ENCODE measurements at regions not wholly inside any gene's neighbourhood (a gene's known extent, or its start where the extent isn't known, plus 50 kb on each side); places are given as distances from the start of the nearest gene placed in this dataset.
A peak's percentile ranks its signal among the peaks of the same experiment; 100 is the strongest.
"Not testable (repeated sequence)": the region's sequence is repeated elsewhere in the genome, so short reads cannot be mapped to it uniquely, and the experiment has no call there.

DNA sequence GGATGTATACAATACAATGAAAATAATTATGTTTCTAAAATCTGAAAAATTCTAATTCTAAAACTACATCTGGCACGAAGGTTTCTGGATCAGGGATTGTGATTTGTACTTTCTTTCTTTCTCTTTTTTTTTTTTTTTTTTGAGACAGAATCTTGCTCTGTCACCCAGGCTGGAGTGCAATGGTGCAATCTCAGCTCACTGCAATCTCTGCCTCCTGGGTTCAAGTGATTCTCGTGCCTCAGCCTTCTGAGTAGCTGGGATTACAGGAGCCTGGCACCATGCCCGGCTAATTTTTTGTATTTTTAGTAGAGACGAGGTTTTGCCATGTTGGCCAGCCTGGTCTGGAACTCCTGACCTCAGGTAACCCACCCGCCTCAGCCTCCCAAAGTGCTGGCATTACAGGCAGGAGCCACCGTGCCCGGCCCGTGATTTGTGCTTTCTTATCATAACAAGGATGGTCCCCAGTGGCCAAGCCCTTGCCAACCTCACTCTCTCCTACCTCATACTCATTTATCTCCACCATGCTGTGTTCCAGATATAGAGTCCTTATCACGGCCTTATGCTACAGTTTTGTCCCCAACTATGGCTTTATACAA, 279.9 kb downstream of the QDPR start:
- not testable (repeated sequence) for DNase-seq

DNA sequence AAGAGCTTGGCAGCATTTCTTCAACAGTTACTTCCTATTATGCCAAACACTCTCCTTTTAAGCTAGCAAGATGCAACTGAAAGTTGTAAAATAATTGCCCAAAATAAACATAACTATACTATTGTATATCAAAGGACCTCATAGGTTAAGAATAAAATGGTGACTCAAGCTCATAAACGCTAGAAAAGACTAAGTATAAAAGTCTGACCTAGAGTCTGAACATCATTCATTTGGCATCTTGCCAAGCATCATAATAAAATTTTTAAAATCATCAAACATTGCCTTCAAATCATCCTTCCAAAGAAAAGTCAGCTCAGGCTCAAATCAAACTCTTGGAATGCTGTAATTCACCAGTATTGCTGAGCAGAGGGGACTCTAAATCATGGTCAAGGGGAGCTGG, 281.2 kb downstream of the QDPR start:
- no peak for DNase-seq

DNA sequence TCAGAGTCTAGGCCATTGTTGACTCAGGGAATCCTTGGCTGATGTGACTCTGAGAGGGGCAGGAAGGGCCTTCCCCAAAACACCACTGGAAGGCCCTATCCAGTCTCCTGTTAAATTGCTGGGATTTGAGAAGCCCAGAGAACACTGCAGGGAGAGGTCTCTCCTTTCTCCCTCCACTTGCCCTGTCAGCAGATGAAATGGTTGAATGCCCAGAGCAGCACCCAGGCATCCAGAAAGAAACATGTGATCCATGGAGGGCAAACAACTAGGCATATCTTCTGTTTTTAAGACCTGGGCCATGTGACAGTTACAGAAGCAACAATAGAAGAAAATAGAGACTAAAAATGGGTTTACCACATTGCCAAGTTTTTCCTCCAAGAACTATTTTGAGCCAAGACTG, 291.1 kb downstream of the QDPR start:
- no peak for DNase-seq

DNA sequence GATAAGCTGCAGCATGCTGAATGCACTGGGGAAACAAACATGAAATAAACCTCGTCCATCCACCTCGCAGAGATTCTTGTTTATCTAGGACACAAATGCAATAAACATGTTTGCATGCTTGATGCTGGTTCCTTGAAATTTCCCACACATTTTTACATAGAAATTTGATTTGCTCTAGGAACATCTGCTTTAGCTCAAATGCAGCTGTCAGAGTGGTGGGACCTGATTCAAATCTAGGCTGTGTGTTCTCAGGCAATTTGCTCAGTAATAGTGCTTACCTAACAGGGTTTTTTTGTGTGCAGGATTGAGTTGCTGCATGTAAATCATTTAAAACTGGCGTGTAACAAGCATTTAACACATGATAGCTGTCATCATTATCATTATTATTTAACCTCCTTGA, 293.1 kb downstream of the QDPR start:
- DNase-seq, result no peak

DNA sequence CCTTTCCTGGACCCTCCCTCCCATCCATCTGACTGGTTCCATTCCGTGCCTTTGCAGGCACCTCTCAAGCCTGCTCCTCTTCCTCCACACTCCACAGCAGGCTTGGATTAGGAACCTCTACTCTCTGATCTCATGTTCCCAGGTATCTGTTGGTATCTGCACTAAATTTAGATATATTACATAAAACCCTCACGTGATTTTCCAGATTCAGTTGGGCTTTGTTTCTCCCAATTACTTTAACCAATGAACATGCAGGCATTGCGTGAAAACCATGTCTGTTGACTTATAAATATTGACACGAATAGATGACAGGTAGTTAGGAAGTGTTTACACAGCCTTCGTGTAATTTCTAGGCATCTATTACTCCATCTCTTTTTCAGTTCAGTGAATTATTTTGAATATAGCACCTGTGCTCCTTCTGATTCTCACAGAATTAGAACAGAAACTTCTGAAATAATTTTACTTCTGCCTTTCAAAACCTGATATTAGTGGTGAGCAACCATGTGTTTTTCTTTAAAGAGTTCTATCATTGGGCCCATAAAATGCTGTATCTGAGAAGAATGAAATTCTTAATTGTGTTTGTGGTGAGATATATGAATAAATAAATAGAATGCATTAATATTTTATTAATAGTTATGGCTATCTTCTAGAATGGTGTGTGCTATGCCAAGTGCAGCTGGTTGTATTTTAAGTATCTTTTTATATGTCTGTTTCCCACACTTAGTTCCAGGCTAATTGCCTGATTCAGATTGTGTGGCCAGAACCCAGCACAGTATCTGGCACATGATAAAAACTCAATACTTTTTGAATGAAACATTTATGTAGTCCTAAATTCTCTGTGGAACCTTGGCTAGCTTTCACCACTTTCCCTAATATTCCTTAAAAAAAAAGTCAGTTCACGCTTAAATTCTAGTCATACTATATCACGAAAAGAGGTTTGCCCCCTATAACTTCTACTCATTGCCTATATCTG, 304.8 kb downstream of the QDPR start:
- no peak for DNase-seq

DNA sequence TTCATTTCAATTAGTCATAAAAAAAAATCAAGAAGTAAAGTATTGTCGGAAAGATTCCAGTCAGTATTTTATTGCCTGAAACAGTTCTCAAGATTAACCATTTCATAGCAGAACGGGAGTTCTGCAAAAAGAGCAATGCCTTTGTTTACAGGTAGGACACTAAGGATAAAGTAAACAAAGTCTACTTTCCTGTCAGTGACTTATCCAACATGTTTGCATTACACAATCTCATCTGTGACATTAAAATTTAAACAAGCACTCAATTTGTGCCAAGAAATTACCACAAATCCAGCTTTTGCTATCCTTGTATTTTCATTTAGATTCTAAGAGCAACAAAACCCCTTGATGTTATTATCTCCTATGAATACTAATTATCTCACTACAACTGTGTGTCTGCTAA, 306.5 kb upstream of the LDB2 start:
- DNase-seq, result no peak

DNA sequence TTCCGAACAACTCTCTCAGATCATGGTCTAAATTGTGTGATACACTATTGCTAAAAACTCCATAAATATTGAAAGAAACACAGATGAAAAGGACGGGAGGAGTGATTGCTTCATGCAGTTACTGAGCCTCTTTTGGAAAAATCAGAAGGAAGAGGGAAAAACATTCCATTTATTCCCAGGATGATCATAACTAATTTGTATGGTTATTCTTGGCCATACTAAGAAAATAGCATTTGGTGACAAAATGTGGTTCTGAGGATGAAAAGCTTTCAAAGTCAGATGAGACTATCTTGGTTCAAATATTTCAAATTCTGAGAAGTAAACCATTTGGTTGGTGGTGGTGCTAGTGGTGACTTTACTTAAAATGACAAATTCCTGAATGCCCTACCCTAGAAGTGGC, 305.4 kb upstream of the LDB2 start:
- DNase-seq, result no peak

DNA sequence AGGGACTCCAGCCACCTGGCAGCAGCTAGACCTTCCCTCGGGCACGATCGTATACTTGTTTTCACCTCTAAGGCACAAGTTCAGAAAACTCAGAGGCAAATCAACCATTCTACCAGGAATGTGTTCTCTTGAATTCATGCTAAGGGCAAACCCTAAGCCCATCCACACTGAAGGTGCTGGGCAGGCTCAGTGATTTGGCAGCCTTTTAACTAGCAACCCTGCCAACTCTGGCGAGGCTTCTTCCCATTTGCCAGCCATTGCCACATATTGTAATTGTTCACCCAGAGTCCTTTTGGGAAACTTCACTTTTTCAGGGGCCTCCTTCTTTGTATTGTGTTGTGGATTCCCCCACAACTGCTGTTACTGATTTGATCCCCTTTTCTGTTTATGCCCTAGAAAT, 298.6 kb upstream of the LDB2 start:
- no peak for DNase-seq

DNA sequence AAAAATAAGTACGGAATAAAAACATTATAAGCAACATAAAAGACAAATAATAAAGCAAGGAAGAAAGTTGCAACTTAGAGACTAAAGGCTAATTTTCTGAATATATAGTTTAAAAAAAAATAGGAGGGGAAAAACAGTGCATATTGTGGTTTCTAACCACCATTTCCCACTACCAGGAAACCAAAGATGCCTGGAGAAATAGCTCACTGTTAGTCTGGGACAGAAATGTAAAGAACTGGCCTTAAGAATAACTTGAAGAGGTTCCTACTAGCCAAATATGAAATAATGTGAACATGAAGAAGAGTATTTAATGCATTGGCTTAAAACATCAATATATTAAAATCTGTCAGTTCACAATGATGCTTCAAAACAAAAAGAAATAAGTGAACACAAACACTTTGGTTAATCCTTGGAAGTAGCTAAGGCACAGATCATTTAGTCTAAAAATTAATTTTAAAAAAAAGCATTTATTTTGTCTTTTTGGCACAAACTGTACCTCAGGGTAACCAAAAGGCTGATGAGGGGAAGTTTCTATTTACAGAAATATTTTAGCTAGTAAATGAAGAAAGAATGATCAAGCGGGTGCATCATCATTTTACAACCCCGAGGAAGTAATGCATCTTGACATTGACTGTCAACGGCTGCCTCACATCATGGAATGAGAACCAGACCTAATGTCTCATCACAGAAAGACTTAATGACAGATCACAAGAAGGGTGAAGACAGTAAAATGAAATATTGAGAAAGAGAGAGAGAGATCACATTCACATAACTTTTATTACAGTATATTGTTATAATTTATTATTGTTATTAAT, 297.2 kb upstream of the LDB2 start:
- DNase-seq, result no peak

DNA sequence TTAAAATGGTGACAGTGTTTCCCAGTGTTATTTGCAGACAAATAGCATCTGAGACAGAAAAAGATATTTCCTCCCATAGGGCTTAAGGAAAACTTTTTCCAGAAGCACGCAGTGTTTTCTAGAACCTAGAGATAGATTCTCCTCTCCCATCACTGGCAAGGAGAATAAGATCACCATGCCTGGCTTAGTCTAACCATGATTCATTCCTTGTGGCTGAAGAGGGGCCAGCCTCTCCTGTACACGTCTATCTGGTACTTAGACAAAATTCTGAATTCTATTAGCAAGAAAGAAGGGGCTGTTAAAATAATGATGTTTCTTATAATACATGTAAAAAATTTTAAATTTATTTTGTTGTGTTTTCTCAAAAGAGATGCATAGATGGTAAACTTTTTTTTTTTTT, 296.1 kb upstream of the LDB2 start:
- no peak for DNase-seq

DNA sequence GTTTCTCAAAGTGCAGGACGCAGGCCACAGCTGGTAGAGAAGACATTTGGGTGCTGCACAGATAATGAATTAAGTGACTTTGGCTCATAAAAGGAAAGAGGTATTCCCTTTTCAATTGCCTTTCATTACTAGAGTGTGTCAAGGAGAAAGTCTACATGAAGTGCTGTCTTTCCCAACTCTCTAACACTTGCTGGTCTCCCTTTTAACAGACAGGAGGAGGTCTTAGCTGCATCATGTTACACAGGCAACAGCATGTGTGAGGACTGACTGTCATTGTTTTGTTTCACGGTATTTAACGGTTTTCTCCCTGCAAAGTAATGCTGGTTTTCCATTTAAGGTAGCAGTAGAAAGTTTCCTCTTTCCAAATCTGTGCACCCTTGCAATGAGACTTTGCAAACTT, 291.3 kb upstream of the LDB2 start:
- DNase-seq, result no peak

DNA sequence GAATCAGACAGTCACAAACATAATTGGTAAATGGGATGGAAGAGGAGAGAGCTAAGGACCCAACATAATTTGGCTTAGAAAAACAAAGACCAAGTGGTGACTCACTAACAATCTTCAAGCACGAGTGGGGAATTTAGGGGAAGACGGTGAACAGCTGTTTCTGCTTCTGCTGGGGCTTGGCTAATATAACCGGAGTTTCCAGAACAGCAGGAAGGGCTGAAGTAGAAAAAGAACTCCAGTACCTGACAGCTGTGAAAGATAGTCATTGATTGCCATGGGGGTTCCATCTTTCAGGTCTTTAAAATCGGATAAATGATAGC, 290.9 kb upstream of the LDB2 start:
- no peak for DNase-seq

DNA sequence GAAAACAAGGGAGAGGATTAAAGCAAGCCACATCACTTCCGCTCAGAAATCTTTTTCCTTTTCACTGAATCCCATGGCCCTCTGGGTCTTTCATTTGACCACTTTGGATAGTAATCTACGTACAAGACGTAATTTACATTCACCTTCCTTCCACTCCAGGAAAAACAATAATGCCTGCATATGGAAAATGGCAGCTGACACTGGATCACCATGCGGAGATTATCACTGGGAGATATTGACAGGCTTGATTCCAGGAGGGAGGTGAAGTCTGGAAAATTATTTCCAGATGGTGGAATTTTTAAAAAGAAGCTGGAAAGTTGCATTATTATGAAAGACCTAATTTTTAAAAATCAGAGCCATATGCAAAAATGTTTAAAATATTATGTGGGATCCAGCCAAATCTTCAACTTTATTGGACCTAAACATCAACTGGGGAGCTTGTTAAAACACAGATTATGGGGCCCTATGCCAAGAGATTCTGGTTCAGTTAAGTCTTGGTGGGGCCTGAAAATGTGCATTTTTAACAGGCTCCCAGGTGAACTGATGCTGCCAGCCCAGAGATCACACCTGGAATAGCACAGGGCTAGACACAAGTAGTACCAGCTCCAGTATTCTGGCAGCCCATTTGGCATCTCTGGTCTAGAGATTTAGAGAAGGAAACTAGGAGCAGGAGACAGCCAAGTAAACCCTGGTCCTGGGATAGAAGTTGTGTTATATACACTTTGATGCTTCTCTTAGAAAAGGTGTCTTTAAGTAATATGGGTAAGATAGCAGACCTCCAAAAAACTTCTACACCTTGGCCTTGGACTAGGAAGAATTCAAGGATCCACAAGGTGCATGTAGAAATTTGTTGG, 290.3 kb upstream of the LDB2 start:
- DNase-seq, result no peak

DNA sequence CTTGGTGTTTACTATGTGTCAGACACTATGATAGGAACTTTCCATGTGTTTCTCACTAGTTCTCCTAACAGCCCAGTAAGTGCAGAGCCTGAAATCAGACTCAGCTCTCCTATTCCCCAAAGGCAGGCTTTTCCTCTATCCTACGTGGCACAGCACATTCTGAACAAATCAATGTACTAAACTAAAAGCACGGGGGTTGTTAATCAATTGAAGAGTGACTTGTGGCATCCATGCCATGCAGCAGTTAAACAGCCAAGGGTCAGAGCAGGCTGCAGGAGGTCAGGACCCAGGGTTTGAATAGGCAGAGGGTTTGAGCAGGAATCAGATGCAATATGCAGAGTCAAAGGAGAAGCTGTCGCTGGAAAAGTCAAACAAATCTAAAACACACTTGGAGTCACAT, 289.7 kb upstream of the LDB2 start:
- no peak for DNase-seq

DNA sequence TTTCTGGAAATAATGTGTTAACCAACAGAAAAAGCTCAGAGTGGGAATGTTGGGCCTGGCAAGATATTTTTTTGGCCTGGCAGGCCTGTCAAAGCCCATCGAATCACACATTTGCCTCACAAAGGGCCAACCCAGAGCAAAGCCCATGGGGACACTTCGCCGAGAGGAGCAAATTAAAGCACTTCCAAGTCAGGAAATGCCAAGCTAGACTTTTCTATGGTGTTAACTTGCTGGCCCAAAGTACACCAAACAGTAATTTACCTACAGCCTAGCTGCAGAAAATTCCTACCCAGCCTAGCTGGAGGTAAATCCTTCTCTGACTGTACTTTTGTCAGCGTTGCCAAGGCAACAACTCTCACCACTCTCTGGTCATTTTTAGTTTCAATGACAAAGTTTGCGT, 288.6 kb upstream of the LDB2 start:
- no peak for DNase-seq

DNA sequence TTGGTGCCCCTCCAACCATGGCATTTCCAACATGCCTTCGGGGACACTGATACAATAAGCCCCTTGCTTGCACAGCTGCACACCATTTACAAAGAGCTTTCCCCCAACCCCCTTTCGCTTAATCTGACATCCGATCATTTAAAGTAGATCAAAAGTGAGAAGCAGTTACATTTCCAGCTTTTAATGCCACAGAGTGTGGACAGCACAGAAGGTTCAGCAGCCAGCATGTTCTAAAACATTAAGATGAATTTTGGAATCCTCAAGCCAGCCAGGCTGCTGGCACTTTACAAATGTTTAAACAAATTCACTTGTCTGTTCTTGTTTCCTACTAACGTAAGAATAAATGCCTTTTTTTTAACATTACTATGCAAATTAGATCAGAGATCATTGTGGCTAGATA, 284.4 kb upstream of the LDB2 start:
- DNase-seq, result peak; percentile 10

DNA sequence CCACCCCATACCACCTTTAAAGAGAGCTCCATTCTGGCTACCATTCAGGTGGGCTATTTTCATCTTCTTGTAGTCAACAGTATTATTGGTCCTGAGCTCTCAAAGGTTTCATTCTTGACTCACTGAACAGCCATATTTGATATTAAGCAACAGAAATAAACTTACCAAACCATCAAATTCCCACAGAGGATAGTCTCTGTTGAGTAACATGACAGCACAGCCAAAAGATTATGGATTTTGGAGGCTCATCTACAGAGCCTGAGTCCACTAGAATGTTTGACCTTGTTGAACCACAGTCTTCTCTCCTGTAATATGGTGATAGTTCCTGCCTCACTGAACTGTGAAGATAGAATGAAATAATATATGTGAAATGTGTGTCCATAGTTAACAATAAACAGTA, 276.3 kb upstream of the LDB2 start:
- no peak for DNase-seq

DNA sequence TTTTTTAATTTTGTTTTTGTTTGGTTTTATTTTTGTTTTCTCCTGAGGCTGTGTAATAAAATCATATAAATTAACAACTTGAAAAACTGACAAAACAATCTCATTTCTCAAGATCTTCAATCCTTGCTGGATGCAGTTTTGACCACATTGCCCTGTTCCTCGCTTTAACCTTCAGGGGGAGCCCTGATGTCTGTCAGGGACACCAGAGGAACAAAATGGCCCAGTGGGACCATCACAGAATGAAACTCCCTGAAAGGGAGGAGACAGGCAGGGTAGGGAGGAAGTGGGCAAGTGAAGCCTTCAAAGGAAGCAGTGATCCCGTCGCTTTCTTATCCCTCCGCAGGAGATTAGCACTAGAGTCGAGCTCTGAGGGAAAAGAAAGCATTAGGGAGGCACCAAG, 274.9 kb upstream of the LDB2 start:
- DNase-seq, result no peak

DNA sequence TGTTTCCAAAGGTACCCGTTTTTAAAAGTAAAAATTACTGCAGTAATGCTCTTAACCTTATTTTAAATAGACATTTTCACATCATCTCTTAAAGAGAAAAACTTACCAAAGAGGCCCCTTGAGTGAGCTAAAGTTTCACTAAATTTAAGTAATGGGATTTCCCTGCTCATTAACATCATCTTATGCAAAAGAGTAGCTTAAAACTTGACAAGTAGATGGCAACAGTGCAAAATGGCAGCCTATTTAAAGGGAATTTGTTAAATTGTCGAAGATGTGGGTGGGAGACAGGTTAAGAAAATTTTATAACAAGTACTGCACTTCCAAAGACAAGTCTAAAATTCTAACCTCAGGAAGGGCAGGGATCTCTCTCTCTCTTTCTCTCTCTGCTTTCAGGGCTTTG, 271.7 kb upstream of the LDB2 start:
- DNase-seq, result no peak

DNA sequence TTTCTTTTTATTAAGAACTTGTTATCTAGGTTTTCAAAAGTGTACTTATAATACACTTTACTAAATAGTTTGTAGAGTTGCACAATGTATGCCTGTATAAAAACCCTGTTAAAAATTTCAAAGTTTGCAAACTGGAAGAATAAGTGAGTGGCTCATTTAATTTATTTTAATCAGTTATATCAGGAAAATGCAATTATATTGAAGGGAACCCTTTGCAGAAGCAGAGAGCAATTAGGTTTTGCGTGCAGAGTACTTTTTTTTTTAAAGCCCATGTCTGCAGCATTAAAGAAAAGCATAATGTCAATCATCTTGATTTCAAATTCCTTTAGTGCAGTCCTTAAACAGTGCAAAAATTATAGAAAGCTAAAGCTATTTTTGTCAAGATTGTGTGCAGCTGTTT, 271.3 kb upstream of the LDB2 start:
- no peak for DNase-seq

DNA sequence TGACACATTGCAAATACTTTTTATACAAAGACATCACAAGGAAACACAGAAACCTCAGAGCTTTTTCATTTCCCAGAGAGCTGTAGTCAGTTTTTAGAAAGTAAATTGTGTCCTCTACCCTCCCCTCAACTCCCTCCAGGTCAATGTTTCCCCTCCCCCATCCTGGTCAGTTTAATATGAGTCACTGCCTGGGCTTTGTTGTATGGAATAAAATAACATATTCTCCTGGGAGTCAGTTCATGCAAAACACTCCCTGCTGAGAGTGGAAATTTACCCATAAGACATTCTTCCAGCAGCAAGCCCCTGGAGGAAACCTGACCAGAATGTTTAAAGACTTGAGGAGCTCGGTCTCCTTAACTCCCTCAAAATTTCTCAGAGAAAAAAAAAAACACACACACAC, 270.1 kb upstream of the LDB2 start:
- DNase-seq, result no peak

DNA sequence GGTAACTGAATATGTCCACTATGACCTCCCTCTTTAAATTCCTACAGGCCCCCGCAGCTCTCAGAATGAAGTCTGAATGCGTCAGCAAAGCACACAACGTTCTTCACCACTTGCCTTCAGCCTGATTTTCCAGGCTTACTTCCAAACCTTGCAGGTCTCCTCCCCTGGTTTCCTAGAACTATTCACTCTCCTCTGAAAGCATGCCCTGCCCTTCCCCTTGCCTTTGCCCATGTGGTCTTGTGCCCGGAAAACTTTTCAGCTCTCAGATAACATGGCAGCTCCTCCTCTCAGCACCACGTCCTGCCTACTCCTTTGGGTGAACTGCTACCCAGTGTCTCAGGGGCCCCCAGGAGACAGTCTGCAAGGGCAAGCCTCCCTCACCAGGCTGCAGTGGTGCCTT, 268.5 kb upstream of the LDB2 start:
- DNase-seq, result no peak

DNA sequence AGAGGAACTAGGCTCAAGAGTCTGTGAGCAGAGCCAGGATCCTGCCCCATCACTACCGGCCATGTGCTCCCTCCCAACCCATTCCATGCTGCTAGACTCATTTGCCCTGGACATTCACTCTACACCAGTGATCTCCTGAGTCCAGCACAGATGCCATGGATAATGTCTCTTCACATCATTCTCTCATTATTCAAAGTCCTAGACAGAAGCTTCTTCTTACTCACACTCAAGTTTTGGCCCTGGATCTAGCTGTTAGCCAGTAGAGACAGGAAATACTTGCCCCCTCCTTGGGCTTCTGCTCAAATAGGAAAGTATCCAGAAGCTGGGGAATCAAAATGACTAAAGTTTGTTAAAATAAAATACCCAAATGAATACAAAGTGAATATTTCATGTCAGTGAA, 266.8 kb upstream of the LDB2 start:
- no peak for DNase-seq

Measured in NCI-H524 treated with DMSO at 0.1 percent for 48 hours (cell line).